SHP77 treated with DMSO at 0.1 percent for 48 hours (cell line): ENCODE measurements at regions not wholly inside any gene's neighbourhood (a gene's known extent, or its start where the extent isn't known, plus 50 kb on each side); places are given as distances from the start of the nearest gene placed in this dataset.

Experiments used
- DNase-seq: peaks from one replicate; lab custom pipeline; 2025; lab: John Stamatoyannopoulos, UW

DNA sequence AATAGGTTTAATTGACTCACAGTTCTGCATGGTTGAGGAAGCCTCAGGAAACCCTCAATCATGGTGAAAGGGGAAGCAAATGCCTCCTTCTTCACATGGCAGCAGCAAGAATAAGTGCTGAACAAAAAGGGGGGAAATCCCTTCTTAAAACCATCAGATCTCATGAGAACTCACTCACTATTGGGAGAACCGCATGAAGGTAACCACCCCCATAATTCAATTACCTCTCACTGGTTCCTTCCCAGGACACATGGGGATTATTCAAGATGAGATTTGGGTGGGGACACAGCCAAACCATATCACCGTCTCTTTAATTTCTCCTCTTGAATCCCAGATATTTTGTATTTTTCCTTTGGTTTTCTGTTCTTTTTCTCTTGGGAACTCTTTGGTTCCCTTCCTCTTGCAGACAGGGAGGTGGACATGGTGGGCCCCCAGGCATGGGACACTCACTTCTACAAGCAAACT is 223.6 kb downstream of the TBXT start:
- DNase-seq: no peak

DNA sequence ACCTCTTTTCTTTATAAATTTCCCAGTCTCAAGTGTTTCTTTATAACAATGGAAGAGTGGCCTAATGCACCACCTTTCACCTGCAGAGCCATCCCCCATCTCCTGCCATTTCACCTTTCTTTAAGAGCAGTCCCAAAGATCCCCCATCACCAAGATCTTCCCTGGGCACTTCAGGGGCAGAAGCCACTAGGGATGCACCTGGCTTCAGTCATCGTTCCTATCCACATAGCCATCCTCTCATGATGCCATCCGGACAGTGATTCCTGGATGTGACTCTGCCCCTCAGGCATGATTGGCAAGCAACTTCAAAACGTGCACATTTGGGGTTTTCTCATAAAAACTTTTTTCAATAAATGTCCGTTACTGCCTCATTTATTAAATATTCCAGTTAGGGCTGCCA is 225.9 kb downstream of the TBXT start:
- no peak for DNase-seq

DNA sequence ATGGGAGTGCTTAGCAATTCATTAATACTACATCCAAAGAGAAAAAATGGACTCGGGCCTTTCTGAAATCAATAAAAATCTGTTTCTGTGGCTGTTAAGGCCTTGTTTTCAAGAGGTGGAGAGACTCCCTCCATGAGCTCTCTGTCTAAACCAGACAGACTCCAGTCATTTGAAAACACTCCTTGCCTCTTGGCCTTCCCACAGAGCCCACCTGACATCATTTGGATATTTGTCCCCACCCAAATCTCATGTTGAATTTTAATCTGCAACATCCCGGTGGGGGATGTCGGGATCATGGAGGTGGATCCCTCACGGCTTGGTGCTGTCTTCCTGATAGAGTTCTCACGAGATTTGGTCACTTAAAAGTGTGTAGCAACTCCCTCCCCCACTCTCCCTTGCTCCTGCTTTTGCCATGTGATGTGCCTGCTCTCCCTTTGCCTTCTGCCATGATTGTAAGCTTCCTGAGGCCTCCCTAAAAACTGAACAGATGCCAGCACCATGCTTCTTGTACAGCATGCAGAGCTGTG is 226.3 kb downstream of the TBXT start:
- DNase-seq: no peak

GRCh38 chr6:165940366-165940765 is 227.3 kb downstream of the TBXT start:
- DNase-seq: no peak

DNA sequence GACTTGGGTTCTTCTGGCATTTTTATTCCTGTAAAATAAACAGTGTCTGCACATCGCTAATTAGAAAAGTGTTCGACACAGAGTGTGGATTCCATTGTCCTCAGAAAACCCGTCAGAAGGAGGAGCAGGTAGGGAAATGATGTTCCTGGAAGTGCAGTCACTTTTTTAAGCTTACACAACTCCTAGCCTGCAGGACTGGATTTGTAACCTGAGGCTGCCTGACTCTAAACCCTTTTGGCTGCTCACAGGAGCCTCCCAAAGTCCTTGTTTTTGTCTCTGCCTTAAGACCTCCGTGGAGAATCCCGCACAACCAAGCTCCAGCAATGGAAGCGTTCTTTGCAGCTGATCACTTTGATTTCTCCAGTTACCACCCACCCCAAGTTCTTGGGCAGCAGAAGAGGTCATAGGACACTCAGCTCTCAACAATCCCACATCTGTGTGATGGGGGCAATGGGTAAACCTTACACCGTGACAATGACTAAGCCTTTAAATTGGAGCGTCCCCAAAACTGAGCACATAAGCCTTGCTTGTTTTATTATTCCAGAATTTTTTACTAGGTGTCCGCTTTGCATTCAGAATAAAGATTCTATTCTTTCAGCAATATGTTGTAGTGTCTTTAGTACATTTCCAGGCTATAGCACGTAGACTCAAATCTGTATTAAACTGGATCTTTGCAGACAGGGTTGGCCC is 227.9 kb downstream of the TBXT start:
- no peak for DNase-seq

GRCh38 chr6:165939047-165939446 is 228.6 kb downstream of the TBXT start:
- no peak for DNase-seq

GRCh38 chr6:165937564-165938358 is 229.9 kb downstream of the TBXT start:
- DNase-seq: no peak

DNA sequence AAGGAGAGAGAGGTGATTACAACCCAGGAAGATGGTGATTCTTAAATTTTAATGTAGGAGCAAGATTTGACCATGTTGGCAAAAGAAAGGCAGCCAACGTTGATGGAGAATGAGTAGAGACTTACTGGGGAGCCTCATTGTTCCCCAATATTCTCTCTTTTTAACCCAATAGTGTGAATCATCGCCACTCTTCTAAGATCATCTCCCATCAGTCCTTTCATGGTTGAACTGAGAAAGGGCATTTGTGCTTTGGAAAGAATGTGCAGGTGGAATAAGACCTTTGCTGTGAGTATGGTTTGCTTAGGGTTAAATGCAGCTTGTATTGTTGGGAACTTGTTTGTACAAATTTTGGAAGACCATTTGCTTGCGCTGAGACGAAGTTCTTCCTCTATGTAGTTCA is 231.0 kb downstream of the TBXT start:
- no peak for DNase-seq

DNA sequence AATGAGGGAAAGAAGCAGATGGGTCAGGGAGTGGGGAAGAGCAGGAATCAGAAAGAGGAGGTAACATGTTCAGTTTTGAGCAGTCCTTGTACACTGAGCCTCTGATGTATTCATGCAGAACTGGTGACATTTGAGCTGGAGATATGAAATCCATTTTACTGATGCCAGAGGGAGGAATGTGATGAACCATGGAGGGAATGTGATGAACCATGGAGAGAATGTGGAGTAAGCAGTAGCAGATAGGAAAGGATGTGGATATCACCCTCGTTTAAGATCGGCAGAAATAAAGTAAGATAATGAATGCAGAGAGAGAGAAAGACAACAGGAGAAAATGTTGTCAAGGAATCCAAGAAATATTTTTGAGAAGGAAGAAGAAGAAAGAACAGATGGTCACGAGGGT is 231.6 kb downstream of the TBXT start:
- no peak for DNase-seq

- DNase-seq: no peak
Observed at GRCh38 chr6:165931675-165932074, 236.0 kb downstream of the TBXT start.

DNA sequence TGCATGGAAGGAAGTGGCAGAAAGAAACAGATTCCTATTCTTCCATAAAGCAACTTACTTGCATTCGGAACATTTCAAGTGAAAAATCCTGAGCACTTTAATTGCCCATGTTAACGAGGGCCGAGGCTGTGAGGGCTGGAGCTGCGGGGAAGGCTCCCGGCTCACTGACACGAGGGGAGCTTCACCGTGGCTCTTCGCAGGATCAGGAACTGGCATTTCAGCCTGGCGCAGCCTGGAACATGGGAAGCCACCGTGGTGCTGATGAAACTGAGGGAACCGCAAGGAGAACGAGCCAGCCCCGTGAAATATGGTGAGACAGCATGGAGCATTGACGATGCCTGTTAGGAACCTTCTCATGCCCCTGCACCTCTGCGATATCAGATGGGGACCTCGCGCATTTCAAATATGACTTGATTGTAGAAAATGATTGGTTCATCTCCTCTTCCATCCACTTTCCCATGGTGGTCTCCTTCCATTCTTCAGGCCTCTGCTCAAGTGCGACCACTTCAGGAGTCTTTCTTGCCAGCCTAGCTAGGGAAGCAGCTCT is 236.9 kb downstream of the TBXT start:
- DNase-seq: no peak

DNA sequence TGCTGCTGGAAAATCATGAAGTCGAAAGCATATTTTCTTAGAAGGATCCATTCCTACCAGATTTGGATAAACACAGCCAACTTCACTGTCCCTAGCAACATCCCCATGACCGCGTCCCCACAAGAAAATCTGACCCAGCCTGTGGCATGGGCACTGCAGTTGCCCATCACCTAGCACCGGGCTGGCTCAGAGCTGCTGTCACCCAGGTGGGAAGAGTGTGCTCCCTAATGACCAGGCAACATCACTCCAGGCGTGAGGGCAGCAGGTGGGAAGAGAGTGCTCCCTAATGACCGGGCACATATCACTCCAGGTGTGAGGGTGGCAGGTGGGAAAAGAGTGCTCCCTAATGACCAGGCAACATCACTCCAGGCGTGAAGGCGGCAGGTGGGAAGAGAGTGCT is 238.0 kb downstream of the TBXT start:
- DNase-seq: no peak

GRCh38 chr6:165926378-165926777 is 241.3 kb downstream of the TBXT start:
- DNase-seq: no peak

DNA sequence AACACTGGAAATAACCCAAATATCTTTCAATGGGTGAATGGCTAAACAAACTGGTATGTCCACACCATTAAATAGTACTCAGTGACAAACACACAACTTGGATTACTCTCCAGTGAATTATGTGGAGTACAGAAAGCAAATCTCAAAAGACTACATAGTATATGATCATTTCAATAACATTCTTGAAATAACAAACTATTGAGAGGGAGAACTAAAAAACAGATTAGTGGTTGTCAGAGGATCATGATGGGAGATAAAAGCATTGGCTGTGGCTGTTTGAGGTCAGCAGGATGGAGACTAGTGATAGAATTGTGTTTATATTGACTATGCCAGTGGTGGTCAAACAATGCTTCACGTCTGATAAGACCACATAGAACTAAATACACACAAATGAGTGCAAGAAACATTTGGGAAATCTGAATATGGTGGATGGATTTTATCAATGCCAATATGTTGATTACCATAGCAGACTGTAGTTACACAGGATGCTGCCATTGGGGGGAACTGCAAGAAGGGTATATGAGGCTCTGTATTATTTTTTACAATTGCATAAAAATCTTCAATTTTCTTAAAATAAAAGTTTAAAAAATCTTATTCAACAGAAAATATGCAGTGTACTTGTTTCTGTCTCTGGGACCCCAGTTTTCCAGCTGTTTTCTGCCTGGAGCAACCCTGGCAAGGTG is 242.0 kb downstream of the TBXT start:
- no peak for DNase-seq

- DNase-seq: no peak
Observed at GRCh38 chr6:165922309-165922794, 245.3 kb downstream of the TBXT start.

DNA sequence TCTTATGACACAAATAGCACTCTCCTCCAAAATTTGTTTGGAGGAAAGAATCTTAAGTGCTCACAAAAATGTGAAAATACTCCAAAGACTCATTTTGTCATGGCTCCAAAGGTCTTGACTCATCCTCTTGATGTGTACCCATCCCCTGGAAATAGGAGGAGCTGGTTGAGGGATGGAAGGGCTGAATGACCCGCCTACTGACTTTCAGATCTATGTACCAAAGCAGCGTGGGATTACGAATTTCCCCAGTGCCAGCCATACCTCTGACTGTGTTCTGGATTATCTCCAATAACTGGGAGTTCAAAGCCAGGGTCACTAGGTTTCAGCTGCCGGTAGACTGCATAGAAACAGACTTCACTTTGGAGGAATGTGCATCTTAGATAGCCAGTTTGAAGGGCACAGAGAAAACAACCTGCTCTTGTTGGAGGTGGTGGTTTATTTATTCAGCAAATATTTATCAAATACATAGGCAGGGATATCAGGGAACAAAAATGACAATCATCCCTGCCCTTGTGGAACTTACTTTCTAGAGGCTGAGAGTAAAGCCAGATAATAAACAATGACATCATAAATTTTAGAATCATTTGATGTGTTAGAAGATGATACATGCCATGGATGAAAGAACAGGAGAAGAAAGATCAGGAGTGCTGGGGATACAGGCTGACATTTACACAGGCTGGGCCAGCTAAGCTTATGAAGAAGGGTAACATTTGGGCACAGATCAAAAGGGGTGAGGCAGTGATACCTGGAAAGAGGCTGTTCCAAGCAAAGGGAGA is 246.6 kb downstream of the TBXT start:
- DNase-seq: no peak

- DNase-seq: no peak
Observed at GRCh38 chr6:165917576-165917975, 250.1 kb downstream of the TBXT start.

GRCh38 chr6:165915022-165915770 is 252.2 kb upstream of the PDE10A start:
- no peak for DNase-seq

DNA sequence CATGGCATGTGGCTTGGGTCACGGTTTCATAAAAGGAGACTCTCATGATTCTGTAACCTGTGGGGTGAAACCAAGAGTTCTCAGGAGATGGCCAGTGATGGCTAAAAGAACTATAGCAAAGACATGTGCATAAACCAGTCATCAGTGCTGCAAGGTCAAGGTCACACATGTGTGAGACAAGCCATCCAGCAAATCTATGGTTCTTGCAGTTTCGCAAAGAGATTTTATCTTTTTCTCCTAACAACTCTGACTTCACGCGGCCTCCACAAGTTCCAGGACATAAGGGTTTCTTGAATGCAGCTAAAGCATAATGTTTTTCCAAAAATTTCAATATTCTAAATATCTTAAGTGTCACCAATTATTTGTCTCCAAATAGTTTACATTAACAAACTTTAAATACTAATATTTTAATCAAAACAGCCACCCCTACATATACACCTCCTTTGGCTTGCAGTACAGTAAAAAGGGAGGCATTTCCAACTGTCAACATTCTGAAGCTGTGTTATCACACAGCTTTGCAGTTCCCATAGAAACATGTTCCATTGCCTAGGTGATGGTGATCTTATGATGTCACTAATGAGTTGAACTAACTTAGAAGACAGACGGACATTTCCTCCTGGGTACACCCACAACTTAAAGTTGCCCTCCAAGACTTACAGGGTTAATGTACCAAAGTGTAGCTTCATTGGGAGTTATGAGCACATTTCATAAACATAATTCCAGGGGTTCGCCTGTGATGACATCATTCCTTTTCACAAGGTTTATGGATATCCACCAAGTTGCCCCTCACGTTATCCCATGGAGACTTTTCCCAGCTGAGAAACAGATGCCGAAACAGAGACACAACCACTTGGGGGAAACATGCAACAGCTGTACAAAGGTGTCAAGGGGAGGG is 250.9 kb upstream of the PDE10A start:
- DNase-seq: no peak
